Liver (tissue), 8 donors: ENCODE measurements at regions not wholly inside any gene's neighbourhood (a gene's known extent, or its start where the extent isn't known, plus 50 kb on each side); places are given as distances from the start of the nearest gene placed in this dataset.

Source experiments
- DNase-seq: peaks from one replicate; pipeline ENCODE4 v3.0.0-alpha.2; 2017; ENCODE audit warnings: low spot score
- H3K27ac ChIP-seq, 2 donors: one replicate each; pipeline ENCODE4 v1.7.0; 2013; ENCODE audit warnings: inconsistent platforms in 2 of 2, low read length in 2 of 2, control low read depth in 1 of 2, low read depth in 1 of 2, mild to moderate bottlenecking in 1 of 2
- H3K27me3 ChIP-seq, 4 donors: one replicate each; pipeline versions ENCODE4 v1.6.1 to v1.7.0; 2013; ENCODE audit warnings: low read length in 3 of 4, inconsistent platforms in 1 of 4, mild to moderate bottlenecking in 1 of 4, moderate library complexity in 1 of 4; ENCODE audit not compliant: control insufficient read depth in 4 of 4, insufficient read depth in 4 of 4
- H3K36me3 ChIP-seq, 4 donors: one replicate each; pipeline versions ENCODE4 v1.6.1 to v1.7.0; 2013; ENCODE audit warnings: low read length in 3 of 4, mild to moderate bottlenecking in 3 of 4, low read depth in 1 of 4, moderate library complexity in 1 of 4; ENCODE audit not compliant: control insufficient read depth in 4 of 4, insufficient read depth in 3 of 4
- H3K4me1 ChIP-seq, 4 donors: one replicate each; pipeline versions ENCODE4 v1.6.1 to v1.7.0; 2013; ENCODE audit warnings: low read length in 3 of 4, mild to moderate bottlenecking in 3 of 4, moderate library complexity in 1 of 4; ENCODE audit not compliant: control insufficient read depth in 4 of 4, insufficient read depth in 4 of 4
- H3K4me3 ChIP-seq, 3 donors: one replicate each; pipeline versions ENCODE4 v1.6.1 to v1.7.0; 2013; ENCODE audit warnings: low read length in 3 of 3, control low read depth in 1 of 3, low read depth in 1 of 3, mild to moderate bottlenecking in 1 of 3
- H3K9ac ChIP-seq, 2 donors: one replicate each; pipeline ENCODE4 v1.7.0; 2013; ENCODE audit warnings: low read length in 2 of 2, mild to moderate bottlenecking in 2 of 2, moderate library complexity in 2 of 2, control low read depth in 1 of 2, low read depth in 1 of 2
- H3K9me3 ChIP-seq, 4 donors: one replicate each; pipeline versions ENCODE4 v1.6.1 to v1.7.0; 2013; ENCODE audit warnings: low read length in 3 of 4; ENCODE audit not compliant: control insufficient read depth in 4 of 4
- EGR1 ChIP-seq, 2 donors: IDR thresholded peaks; 2 replicates each; pipeline ENCODE4 v1.6.1; 2016 to 2018; ENCODE audit warnings: antibody characterized with exemption in 2 of 2, low read depth in 2 of 2
- FOXA1 ChIP-seq: IDR thresholded peaks from 2 replicates; pipeline ENCODE4 v1.6.1; 2016; ENCODE audit warnings: antibody characterized with exemption
- FOXA2 ChIP-seq: IDR thresholded peaks from 2 replicates; pipeline ENCODE4 v1.6.1; 2016; ENCODE audit warnings: antibody characterized with exemption
- GABPA ChIP-seq, 2 donors: IDR thresholded peaks in 1 of 2; conservative IDR thresholded peaks in 1 of 2; 2 replicates each; pipeline ENCODE4 v1.6.1; 2016; ENCODE audit warnings: antibody characterized with exemption in 2 of 2, mild to moderate bottlenecking in 1 of 2, moderate library complexity in 1 of 2
- HNF4A ChIP-seq, 2 donors: conservative IDR thresholded peaks; 2 replicates each; pipeline ENCODE4 v1.6.1; 2016; ENCODE audit warnings: antibody characterized with exemption in 2 of 2, mild to moderate bottlenecking in 2 of 2
- JUND ChIP-seq, 2 donors: IDR thresholded peaks; 2 replicates each; pipeline ENCODE4 v1.6.1; 2016; ENCODE audit warnings: antibody characterized with exemption in 2 of 2
- NR2F2 ChIP-seq: IDR thresholded peaks from 2 replicates; pipeline ENCODE4 v1.6.1; 2016; ENCODE audit warnings: antibody characterized with exemption
- RAD21 ChIP-seq, 2 donors: IDR thresholded peaks; 2 replicates each; pipeline ENCODE4 v1.6.1; 2016; ENCODE audit warnings: antibody characterized with exemption in 2 of 2, mild to moderate bottlenecking in 2 of 2
- RXRA ChIP-seq, 2 donors: IDR thresholded peaks; 2 replicates each; pipeline ENCODE4 v1.6.1; 2017 to 2018; ENCODE audit warnings: antibody characterized with exemption in 2 of 2, mild to moderate bottlenecking in 1 of 2
- SP1 ChIP-seq: IDR thresholded peaks from 2 replicates; pipeline ENCODE4 v1.6.1; 2018; ENCODE audit warnings: antibody characterized with exemption, mild to moderate bottlenecking
- TAF1 ChIP-seq: conservative IDR thresholded peaks from 2 replicates; pipeline ENCODE4 v1.6.1; 2016; ENCODE audit warnings: antibody characterized with exemption, mild to moderate bottlenecking
- YY1 ChIP-seq: IDR thresholded peaks from 2 replicates; pipeline ENCODE4 v1.6.1; 2016; ENCODE audit warnings: antibody characterized with exemption, mild to moderate bottlenecking
- WGBS: extraction: QIAGEN DNeasy Blood & Tissue Kit; methylation state at CpG from one replicate; pipeline ENCODE4 v1.1.7; 2013; 5-methylcytosine and 5-hydroxymethylcytosine counted together
- TF ChIP-seq, protein P1 (sequence below): IDR thresholded peaks from 2 replicates; pipeline ENCODE4 v1.6.1; 2016; ENCODE audit warnings: antibody characterized with exemption
- TF ChIP-seq, protein P2 (sequence below): IDR thresholded peaks from 2 replicates; pipeline ENCODE4 v1.6.1; 2016; ENCODE audit warnings: antibody characterized with exemption, mild to moderate bottlenecking
- TF ChIP-seq, protein P3 (sequence below): fragments of 150-350 bp; IDR thresholded peaks from 2 replicates; pipeline ENCODE4 v1.5.1; 2017; ENCODE audit warnings: improper control_type of control experiment, low read depth, low read length; ENCODE audit not compliant: missing input control
- TF ChIP-seq, protein P4 (sequence below): IDR thresholded peaks from 2 replicates; pipeline ENCODE4 v1.6.1; 2016; ENCODE audit warnings: antibody characterized with exemption
- donor health status: healthy.
- donor health status: healthy.
- donor health status: healthy.
- donor health status: healthy.
- donor health status: healthy.

DNA sequence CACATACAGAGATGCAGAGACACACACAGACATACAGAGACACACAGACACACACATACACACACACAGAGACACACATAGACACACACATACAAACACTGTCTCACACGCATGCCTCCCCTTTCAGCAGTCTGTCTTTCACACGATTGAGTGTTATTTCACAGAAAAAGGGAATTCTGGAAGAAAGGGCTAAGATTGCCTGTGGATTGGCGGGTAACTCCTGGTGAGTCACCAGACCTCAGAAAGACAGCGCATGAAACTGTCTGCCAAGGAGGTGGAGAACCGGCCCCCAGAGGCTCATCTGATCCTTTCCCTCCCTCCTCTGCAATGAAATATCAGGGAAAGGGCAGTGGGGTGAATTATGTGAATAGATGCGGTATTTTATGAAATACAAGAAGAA is 127.2 kb upstream of the GSC start:
- H3K4me3 ChIP-seq = no peak overlapping the region
- no peak overlapping the region for H3K9ac ChIP-seq
- no peaks in the 10 kb centered on the region for H3K4me1 ChIP-seq
- no peaks in the 10 kb centered on the region for H3K36me3 ChIP-seq
- TF ChIP-seq NR2F2 (no peak), EGR1 (IDR thresholded peaks at IDR 0.05; ENCODE audit: low read depth in 2 of 2) (no peak), FOXA1 (no peak)
- TF ChIP-seq, protein P1, sequence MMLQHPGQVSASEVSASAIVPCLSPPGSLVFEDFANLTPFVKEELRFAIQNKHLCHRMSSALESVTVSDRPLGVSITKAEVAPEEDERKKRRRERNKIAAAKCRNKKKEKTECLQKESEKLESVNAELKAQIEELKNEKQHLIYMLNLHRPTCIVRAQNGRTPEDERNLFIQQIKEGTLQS = no peak
- H3K27me3 ChIP-seq = no peaks in the 10 kb centered on the region
- DNase-seq = no peak
- 77% methylated on average over 6 of the region's 6 CpGs for WGBS
- peaks cover 0 to 6% (median 2%) of the 10 kb centered on the region in 4 donors for H3K9me3 ChIP-seq
- no peak overlapping the region for H3K27ac ChIP-seq

DNA sequence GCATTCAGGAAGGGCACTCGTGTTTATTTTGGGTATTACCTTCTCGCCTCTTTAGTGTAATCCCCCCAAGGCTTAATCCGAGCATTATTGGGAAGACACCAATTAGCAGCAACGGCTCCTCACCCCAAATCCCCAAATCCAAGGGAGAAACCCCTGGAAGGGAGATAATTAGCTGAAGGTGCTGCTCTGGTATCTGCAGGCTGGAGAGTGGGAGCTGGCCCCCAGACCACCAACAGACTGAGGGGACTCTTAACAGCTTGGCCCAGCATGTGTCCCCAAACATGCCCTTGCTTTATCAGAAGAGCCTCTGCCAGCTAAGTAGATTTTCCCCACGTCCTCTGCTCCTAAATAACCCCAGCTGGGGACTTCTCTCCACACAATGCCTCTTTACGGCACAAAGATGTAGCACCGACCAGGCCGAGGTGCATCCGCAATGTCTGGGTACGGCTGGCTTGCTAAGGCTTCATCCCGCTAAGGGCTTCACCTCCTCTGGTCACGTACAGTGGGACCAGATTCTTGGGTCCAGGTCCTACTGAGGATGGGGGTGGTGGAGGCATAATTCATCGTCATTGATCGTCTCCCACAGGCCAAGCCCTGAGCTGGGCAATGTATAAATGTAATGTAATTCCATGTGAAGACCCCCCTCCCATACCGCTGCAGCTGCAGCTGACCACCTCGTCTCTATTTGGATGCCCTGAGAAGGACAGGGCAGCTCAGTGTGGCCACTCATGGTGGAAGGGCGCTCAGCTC is 123.7 kb upstream of the GSC start:
- no peak overlapping the region for H3K4me3 ChIP-seq
- no peak overlapping the region for H3K27ac ChIP-seq
- no peak for DNase-seq
- no peak overlapping the region for H3K9ac ChIP-seq
- no peaks in the 10 kb centered on the region for H3K4me1 ChIP-seq
- WGBS = 66% methylated on average over 17 of the region's 17 CpGs
- no peaks in the 10 kb centered on the region for H3K36me3 ChIP-seq
- TF ChIP-seq, protein P2, sequence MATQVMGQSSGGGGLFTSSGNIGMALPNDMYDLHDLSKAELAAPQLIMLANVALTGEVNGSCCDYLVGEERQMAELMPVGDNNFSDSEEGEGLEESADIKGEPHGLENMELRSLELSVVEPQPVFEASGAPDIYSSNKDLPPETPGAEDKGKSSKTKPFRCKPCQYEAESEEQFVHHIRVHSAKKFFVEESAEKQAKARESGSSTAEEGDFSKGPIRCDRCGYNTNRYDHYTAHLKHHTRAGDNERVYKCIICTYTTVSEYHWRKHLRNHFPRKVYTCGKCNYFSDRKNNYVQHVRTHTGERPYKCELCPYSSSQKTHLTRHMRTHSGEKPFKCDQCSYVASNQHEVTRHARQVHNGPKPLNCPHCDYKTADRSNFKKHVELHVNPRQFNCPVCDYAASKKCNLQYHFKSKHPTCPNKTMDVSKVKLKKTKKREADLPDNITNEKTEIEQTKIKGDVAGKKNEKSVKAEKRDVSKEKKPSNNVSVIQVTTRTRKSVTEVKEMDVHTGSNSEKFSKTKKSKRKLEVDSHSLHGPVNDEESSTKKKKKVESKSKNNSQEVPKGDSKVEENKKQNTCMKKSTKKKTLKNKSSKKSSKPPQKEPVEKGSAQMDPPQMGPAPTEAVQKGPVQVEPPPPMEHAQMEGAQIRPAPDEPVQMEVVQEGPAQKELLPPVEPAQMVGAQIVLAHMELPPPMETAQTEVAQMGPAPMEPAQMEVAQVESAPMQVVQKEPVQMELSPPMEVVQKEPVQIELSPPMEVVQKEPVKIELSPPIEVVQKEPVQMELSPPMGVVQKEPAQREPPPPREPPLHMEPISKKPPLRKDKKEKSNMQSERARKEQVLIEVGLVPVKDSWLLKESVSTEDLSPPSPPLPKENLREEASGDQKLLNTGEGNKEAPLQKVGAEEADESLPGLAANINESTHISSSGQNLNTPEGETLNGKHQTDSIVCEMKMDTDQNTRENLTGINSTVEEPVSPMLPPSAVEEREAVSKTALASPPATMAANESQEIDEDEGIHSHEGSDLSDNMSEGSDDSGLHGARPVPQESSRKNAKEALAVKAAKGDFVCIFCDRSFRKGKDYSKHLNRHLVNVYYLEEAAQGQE = no peak
- no peak for TF ChIP-seq TAF1
- TF ChIP-seq, protein P3, sequence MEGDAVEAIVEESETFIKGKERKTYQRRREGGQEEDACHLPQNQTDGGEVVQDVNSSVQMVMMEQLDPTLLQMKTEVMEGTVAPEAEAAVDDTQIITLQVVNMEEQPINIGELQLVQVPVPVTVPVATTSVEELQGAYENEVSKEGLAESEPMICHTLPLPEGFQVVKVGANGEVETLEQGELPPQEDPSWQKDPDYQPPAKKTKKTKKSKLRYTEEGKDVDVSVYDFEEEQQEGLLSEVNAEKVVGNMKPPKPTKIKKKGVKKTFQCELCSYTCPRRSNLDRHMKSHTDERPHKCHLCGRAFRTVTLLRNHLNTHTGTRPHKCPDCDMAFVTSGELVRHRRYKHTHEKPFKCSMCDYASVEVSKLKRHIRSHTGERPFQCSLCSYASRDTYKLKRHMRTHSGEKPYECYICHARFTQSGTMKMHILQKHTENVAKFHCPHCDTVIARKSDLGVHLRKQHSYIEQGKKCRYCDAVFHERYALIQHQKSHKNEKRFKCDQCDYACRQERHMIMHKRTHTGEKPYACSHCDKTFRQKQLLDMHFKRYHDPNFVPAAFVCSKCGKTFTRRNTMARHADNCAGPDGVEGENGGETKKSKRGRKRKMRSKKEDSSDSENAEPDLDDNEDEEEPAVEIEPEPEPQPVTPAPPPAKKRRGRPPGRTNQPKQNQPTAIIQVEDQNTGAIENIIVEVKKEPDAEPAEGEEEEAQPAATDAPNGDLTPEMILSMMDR = no peak
- no peak for TF ChIP-seq YY1
- TF ChIP-seq, protein P1 = no peak
- no peak for TF ChIP-seq HNF4A (conservative IDR thresholded peaks at IDR 0.05)
- TF ChIP-seq SP1 = no peak
- TF ChIP-seq NR2F2 = no peak
- peaks cover 0 to 6% (median 2%) of the 10 kb centered on the region in 4 donors for H3K9me3 ChIP-seq
- H3K27me3 ChIP-seq = no peaks in the 10 kb centered on the region

DNA sequence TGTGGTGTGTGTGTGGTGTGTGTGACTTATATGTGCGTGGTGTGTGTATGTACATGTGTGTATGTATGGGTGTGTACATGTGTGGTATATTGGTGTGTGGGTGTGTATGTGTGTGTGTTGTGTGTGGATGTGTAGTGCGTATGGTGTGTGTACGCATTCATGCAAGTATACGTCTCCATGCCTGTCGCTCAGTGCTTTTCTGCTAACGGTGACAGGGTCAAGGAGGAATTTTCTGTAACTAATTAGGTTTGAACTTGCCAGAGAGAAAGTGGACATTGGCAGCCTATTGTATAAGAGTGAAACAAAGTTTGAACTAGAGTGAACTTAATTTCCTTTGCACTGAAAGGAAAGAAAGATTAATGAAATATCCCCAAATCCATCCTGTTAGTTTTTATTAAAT is 120.9 kb upstream of the GSC start:
- Histone ChIP-seq H3K27ac (no peak overlapping the region), H3K9me3 (peaks cover 0 to 4% (median 2%) of the 10 kb centered on the region in 4 donors), H3K4me1 (no peaks in the 10 kb centered on the region), H3K27me3 (no peaks in the 10 kb centered on the region), H3K9ac (no peak overlapping the region), H3K4me3 (no peak overlapping the region), H3K36me3 (no peaks in the 10 kb centered on the region)
- WGBS = 69% methylated on average over 6 of the region's 6 CpGs
- DNase-seq = no peak
- TF ChIP-seq SP1 = no peak
- TF ChIP-seq, protein P2 = no peak
- no peak for TF ChIP-seq RAD21 (IDR thresholded peaks at IDR 0.05)
- no peak for TF ChIP-seq RXRA (IDR thresholded peaks at IDR 0.05)
- no peak for TF ChIP-seq FOXA1
- TF ChIP-seq JUND (IDR thresholded peaks at IDR 0.05) = no peak
- no peak for TF ChIP-seq HNF4A (conservative IDR thresholded peaks at IDR 0.05)
- no peak for TF ChIP-seq FOXA2
- TF ChIP-seq TAF1 = no peak
- TF ChIP-seq NR2F2 = no peak
- TF ChIP-seq, protein P1 = no peak
- TF ChIP-seq, protein P4, sequence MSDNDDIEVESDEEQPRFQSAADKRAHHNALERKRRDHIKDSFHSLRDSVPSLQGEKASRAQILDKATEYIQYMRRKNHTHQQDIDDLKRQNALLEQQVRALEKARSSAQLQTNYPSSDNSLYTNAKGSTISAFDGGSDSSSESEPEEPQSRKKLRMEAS = no peak
- TF ChIP-seq GABPA (IDR thresholded peaks at IDR 0.05 in 1 of 2, conservative IDR thresholded peaks at IDR 0.05 in 1 of 2) = no peak
